Peyer's patch (tissue), 4 donors: ENCODE measurements at regions not wholly inside any gene's neighbourhood (a gene's known extent, or its start where the extent isn't known, plus 50 kb on each side); places are given as distances from the start of the nearest gene placed in this dataset.

Source experiments
- POLR2A ChIP-seq, 2 donors: fragments of 450-650 bp; IDR thresholded peaks; one replicate each; pipeline ENCODE4 v1.5.1; 2017; ENCODE audit warnings: antibody characterized with exemption in 2 of 2, mild to moderate bottlenecking in 2 of 2, moderate library complexity in 2 of 2
- TF ChIP-seq, protein P1 (sequence below), 6 experiments: fragments of 450-650 bp in 4 of 6; fragments of 200-600 bp in 2 of 6; sonication (generic) in 1 of 6; IDR thresholded peaks; one replicate each; pipeline ENCODE4 v1.5.1; 2017 to 2019; ENCODE audit warnings: antibody characterized with exemption in 6 of 6, mild to moderate bottlenecking in 3 of 6, moderate library complexity in 1 of 6

DNA sequence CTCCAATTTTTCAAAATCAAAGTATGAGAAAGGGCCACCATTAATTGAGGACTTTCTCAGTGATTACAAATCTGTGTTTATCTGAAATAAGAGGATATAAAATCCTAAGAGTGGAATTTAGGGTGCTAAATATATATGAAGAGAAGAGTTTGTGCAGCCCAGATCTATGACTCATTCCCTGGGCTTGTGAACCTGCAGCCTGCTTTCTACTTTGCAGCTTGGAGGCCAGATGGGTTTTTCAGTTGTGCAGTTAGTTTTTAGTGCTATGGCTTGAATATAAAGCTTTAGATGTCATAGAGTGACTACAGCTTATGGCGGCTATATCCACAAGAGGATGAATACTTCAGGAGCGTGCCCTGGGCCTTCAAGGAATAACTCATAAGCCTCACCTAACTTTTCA lies 1391.1 kb downstream of the FSTL5 start:
- TF ChIP-seq, protein P1, sequence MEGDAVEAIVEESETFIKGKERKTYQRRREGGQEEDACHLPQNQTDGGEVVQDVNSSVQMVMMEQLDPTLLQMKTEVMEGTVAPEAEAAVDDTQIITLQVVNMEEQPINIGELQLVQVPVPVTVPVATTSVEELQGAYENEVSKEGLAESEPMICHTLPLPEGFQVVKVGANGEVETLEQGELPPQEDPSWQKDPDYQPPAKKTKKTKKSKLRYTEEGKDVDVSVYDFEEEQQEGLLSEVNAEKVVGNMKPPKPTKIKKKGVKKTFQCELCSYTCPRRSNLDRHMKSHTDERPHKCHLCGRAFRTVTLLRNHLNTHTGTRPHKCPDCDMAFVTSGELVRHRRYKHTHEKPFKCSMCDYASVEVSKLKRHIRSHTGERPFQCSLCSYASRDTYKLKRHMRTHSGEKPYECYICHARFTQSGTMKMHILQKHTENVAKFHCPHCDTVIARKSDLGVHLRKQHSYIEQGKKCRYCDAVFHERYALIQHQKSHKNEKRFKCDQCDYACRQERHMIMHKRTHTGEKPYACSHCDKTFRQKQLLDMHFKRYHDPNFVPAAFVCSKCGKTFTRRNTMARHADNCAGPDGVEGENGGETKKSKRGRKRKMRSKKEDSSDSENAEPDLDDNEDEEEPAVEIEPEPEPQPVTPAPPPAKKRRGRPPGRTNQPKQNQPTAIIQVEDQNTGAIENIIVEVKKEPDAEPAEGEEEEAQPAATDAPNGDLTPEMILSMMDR (IDR thresholded peaks at IDR 0.05) = no peak
- no peak for TF ChIP-seq POLR2A (IDR thresholded peaks at IDR 0.05)
